IPS-NIHi7 (cell line): ENCODE measurements at regions not wholly inside any gene's neighbourhood (a gene's known extent, or its start where the extent isn't known, plus 50 kb on each side); places are given as distances from the start of the nearest gene placed in this dataset.

Experiments used
- DNase-seq: peaks from one replicate; pipeline ENCODE4 v3.0.0; 2012; ENCODE audit warnings: mixed read lengths; ENCODE audit errors: extremely low spot score

DNA sequence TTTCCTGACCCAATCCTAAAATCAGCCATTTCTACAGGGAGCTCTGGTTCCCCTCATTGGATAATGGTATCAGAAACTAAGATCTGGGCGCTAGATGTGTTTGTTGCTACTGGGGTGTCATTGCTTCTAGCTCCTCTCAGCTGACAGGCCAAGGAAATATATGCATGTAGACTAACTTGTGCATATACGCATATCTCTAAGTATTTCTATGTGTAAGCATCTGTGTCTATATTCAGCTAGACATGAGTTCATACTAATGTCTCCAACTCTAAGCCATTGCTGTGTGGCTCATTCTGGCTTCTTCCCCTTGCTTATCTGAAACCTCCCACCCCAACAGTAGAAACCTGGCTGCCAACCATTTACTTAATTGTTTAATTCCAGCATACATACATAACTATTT lies 130.3 kb upstream of the MAGI3 start:
- DNase-seq: no peak

DNA sequence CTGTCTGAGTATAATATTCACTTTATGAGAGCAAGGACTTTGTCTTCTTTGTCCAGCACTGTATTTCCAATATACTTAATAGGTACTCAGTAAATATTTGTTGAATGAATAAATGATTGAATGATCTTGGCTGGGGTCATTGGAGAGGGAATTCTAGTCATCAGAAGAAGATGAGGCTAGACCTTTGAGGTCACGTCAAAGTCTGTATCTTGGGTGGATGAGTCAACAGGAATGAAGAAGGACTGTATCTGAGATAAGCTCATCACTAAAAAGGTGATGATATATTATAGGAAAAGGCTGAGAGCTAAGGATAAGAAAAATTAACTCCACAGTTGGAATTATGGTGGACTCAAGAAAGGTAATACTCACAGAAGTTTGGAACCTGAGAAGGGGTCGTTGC lies 125.1 kb upstream of the MAGI3 start:
- no peak for DNase-seq

DNA sequence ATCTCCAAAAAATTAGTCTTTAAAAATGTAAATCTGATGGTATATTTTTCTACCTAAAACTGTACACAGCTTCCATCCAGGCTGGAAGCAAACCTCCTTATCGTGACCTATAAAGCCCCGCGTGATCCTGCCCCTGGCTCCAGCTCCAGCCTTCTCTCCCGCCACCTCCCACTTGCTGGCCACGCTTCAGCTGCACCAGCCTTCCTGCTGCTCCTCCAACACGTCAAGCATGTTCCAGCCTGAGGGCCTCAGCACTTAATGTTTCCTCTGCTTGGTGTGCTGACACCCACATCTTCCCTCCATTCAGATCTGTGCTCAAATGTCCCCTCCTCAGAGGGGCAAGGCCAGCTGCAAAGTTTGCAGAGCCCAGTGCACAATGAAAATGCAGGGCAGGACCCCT lies 123.5 kb upstream of the MAGI3 start:
- DNase-seq: no peak

DNA sequence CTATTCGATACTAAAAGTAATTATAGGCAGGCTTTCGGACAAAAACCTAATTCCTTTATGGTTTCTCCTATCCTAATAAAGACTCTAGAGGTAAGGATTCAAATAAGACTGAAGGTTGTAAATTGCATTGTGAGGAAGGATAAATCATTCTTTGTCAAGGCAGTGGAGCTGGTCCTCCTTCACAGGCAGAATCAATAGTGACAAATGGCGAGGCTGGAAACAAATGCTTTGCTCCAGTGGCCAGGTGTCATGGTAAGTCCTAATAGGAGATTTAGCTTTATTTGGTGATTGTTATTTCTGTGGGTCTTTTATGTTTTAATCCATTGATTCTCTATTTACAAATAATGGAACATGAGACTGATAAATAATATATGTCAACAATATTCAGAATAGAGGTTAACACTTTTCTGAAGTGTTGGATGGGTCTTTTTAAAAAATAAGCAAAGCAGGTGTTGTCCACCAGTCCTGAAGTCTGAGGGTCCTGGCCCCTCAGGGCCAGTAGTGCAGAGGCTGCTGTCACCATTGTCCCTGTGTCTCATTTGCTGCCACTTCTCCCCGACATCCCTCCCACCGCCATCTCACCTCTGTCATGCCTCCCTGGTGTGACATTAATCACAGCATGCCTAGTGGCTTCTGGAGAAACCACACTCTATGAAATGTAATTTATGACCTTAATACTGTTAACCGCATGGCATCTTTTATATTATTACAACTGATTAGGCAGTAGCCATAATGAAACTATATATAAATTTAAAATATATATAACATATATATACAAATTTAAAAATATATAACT lies 120.9 kb upstream of the MAGI3 start:
- DNase-seq: no peak

DNA sequence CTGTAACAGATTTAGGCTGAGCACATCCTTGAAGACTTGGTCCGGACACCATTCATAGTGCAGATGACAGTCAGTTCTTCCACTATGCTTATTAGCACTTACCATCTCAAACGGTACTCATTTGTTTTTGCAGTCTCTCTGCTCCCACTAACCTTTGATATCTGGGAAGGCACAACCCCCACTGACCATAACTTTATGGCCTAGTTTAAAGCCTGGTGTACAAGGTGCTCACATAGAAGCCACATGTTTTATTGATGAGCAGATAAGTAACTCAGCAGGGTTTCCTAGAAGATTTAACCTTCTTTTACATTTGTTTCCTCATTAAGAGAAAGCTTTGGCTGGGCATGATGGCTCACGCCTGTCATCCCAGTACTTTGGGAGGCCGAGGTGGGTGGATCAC lies 119.3 kb upstream of the MAGI3 start:
- DNase-seq: no peak

DNA sequence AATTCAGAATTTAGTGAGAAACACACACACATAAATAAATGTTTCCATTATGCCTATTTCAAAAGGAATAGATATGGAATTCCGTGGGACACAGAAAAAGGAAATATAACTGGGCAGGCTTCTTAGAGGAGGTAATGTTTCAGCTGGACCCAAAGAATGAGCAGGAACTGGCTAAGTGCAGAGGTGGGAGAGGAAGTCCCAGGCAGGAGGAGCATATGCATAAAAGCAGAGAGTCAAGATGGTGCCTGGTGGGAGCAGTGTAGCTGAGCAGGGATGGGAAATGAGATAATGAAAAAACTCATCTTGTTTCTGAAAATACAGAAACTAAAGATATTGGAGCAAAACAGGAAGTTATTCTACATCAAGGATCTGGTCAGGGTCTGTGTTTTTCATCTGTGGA lies 115.2 kb upstream of the MAGI3 start:
- no peak for DNase-seq

DNA sequence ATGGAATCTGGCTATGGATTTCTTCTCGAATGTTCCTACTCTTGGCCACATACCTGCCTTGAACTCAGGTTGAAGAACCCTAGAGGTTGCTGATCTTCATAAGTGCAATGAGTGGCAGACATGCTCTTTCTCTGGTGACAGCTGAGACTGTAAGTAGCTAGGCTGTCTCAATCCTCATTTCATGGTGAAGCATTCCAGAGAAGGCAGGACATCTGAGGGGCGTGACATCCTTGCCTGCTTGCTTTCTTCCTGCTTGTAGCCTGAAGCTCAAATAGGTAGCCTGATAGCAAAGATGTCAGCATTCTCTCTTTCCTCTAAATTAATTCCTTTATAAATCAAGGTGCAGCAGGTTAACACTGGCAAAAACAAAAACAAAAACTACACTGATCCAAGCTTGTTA lies 114.6 kb upstream of the MAGI3 start:
- no peak for DNase-seq

DNA sequence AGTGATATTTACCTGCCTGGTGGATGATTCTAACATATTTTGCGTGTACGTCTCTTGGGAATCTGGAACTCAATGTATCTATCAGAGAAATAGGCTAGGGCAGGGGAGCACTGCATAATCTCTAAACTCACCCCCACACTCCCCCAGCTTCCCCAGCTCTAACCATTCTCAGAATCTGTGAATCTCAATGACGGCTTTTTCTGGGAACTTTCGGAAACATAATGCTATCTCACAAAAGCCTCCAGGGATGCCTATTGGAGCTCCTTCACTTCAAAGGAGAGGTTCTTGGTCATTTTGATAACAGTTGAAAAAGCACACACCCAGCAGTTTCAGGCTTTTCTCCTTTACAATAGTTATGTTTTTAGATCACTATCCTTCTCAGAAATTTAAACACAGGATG lies 113.8 kb upstream of the MAGI3 start:
- no peak for DNase-seq

DNA sequence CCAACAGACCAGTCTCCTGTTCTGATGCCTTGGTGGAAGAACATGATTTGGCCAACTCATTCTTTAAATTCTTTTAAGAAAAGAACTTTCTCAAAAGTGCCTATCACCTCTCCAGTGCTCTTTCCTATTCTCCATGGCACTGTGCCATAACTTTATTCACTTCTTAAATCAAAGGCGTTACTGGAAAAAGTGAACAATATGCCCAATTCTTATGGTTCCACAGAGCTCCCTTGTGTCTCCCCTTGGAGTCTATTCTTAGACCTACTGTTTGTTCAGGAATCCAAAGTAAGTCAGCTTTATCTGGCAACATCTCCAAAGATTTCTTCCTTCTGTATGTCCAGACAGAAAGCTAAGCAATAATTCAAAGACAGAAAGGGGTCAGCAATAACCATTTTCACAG lies 111.9 kb upstream of the MAGI3 start:
- no peak for DNase-seq

DNA sequence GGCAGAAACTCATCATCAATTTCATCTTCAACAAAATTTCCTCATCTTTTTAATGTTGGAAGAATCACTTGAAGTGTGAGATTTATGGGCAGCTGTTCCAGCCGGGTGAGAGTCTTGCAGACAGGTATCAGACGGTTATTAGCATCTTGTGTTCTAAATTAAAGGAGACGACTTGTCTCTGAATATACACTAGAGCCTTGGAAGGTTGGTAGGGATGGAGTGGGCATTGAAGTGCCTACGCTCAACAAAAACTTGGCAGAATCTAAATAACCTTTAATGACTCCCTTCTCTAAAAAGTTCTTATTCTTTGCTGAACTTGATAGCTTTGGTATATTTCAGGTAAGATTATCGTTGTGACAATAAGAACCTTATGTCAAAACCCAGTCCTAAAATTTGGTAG lies 111.5 kb upstream of the MAGI3 start:
- DNase-seq: no peak

DNA sequence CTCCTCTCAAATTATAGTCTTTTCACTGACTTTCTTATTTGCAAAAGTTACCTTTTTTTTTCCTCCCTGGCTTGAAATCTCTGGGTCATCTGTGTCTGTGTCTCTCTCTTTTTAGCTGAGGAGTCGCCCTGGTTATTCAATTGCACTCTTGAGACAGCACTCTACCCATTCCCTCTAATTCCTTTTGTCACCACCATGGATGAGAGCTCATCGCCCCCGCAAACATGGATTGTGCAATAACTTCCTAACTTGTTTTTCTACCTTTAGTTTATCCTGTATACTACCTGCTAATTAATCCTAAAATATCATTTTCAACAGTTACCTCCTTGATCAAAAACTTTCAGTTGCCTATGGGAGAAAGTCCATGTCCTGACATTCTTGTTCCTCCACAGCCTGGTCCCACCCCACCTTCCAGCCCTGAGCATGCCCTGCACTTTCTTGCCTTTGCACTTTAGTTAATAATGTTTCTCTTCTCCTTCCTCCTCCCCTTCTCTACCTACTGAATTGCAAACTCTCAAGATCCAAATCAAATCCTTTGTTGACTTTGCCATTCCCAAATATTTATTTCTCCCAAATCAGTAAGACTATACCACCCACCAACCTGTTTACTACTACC lies 110.4 kb upstream of the MAGI3 start:
- no peak for DNase-seq

DNA sequence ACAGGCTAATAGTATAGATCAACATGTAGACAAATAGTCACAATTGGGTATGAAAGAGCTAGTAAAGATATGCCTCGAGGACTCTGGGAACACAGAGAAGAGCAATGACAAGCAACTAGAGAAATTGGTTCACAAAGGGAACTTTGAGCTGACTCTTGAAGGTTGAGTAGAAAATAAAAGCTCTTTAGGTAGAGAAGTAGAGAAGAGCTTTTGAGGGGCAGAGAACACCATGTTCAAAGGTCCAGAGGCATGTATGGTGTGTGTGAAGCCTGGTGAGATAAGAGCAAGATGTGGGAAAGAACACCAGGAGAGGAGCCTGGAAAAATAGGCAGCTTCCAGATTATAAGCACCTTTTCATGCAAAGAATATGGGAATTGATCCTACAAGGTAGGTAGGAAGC lies 109.7 kb upstream of the MAGI3 start:
- DNase-seq: no peak

DNA sequence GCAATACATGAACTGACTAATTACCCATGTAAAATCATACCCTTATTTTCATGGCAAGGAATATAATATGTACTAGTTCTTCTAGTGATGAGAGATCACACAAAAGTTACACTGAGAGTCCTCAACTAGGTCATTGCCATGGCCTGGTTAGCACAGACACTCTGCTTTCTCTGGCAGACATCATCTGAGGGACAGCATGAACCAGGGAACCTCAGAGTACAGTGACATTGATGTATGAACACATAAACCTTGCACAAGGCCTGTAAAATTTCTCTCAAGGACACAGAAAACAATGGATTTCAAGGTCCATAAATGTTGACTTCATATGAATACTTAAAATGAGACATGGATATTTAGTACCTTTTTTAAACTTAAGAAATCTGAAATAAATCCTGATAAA lies 108.8 kb upstream of the MAGI3 start:
- no peak for DNase-seq

DNA sequence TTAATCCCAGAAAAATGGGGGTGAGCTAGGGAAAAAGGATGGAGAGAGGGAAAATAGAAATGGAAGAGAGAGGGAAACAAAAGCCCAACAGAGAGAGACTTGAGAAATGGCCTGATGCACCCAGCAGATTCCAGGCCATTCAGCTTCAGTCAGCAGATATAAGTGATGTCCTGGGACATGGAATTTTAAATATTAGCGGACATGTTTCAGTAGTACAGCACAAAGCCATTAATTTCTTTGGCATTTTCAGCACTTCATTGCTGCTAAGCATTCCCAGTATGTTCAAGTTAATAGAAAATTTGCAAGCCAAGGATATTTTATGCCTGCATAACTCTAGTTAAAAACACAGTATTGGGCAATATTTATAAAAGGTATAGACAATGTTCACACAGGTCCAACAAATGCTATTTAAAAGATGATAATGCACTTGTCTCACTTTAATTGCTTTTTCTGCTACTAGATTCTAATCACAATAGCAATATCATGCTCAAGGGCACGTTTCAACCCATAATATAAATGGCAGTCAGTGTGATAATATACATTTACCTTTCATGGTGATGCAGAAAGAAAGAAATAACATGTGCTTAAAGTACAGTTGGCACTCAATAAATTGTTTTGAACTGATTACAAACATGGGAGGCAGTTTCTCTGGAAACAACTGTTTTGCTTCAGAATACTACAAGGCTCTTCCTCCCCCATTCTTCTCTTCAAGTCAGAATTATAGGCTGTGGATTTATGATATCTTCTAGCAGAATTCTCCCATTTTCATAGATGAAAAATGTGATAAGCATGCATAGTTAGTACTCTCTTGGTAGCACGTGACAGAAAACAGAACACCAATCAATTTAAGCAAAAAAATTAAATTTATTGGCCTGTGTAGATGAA lies 108.1 kb upstream of the MAGI3 start:
- DNase-seq: no peak

DNA sequence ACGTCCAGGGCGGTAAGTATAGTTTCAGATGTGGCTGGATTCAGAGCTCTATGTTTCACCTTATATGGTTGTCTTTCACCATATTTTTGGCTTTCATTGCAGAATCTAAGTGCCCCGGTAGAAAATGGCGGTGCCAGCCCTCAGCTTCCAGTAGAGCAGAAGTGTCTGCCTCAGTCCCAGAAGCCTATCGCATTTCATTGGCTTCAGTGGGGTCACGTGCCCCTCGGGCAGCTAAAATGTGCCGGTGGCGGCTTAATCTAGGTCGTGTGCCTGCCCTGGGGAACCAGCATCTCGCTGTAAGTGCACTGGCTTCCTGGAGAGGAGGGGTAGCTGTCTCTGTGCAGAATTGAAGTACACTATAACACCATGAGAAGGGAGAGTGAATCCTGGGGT lies 107.4 kb upstream of the MAGI3 start:
- DNase-seq: no peak

DNA sequence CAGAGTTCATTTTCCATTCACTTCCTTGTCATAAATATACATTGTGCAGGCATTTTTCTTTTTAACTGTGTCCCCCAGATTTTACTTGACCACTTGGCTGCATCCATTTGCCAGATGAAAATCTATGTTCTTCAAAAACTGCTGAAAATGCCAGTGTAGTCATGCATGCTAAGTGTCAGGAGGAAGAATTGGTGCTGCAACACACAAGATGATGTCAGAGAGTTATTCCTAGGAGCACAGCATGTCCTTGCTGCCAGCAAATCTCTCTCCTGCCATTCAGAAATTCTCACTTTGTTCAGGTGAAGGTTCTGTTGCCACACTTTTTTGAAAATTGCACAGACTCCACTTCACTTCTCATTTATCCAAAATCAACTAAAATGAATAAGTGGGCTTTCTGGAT lies 106.4 kb upstream of the MAGI3 start:
- no peak for DNase-seq

DNA sequence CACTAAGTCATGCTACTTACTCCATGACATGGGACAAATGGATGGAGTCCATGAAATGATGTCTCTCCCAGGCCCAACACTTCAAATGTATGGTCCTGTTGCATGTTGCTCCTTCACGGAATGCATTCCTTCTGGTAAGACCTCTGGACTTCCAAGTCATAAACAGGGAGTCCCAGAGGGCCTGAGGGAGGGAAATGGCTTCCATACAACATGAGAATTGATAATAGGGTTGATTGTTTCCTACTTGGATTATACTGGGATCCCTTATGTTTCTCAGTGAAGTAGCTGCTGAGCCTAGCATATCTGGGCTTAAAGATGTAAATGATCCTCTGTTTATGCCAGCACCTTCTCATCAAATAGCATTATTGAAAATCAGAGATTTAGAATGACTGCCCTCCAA lies 104.2 kb upstream of the MAGI3 start:
- no peak for DNase-seq

DNA sequence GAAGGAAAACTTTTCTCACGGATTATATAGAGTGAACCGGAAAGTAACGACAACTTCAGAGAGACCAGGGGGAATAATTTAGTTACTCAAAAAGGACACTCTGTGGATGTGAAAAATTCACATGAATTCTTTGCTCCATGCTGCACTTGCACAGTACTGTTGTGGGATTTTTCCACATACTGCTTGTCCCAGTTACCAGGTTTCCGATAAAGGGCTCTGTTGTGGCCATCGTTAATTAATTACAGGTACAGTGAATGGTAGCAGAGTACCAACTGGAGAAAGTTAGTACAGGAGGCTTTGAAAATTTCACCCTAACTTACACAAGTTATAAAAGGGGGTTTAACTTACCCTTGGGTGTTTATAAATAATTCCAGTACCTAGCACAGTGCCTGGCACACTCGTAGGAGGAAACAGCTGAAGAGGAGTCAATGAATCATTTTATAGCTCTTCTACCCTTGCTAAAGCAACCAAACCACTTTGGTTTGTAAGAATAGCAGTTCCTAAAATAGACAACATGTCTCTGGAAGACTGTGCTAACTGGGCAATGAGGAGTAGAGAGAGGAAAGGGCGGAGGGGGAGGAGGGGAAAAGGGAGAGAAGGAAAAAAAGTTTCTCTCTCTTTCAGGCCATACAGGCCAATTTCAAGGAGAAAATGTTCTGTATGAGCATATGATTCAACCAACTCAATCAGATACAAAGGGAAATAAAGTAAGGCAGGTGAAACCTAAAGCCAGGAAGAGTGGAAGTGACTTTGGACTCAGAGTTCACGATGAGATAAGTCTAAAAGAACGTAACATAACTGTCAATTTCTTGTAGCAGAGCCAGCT lies 98.3 kb upstream of the MAGI3 start:
- DNase-seq: no peak

DNA sequence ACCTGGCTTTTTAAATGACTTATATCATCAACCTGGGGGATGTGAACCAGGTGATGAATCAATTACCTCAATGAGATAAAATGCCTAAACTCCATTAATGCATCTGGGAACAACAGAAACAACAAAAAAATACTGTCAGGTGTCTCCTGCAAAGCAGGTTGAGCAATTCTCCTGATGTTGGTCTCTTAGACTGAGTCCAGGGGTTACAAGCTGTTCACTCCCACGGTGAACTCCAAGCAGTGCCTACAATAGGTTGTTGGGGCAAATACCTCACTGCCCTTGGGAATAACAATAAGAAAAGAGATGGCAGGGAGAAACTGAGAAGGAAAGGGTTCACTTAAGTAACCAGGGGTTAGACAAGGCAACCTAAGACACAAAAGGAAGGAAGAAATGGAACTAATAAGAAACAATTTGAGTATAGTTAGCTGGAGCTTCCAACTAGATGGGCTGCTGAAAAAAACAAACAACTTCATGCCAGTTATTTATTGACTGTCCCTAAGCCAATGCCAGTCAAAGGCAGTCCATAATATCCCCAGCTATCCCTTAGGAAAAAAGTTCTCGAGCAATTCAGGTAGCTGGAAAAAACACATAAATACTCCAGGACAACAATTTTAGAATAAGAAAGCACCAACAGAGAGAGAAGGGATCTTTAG lies 97.6 kb upstream of the MAGI3 start:
- DNase-seq: no peak

DNA sequence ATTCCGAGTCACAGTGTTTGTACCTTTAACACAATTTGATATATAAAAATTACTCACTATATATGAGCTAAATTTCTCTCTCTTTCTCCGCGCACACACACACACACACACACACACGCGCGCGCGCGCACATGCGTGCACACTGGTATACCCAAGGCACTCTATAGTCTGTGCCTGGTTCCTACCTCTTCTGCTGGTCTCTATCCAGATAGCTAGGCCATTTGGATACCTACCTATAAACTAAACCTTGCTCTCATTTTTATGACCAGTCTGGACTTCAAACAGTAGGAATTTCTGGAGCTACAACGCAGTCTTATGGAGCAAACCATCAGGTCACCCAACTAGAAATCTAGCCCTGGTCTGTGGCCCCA lies 97.1 kb upstream of the MAGI3 start:
- no peak for DNase-seq

DNA sequence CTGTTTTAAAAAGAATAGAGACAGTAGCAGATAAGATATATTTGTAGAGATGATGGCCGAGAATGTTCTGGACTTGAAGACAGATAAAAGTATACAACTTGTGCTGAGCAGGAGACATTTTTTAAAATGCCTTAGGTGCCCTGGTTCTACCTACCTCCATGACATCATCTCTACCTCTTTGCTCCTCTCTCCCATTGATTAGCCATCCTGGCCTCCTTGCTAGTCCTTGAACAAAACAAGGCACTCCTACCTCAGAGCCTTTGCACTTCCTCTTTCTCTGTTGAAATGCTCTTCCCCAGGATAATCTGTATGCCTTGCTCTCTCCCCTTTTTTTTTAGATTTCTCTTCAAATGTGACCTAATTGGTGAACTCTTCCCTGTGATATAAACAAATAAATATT lies 92.6 kb upstream of the MAGI3 start:
- DNase-seq: no peak

DNA sequence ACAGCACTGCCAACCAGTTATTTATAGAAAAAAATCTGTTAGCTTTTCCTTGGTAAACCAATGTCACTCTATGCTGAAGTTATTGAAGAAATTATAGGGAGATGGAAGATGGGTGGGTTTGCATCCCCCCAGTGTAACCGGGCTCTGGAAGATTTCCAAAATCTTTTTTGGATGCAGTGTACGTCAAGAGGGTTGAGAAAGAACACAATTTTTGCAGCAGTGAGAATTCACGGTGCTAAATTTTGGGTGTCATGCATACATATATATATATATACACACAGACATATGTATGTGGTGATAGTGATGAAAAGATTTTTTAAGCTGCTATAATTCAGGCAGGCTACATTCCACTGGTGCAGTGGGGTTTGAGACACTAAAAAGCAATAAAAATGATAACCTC lies 91.4 kb upstream of the MAGI3 start:
- no peak for DNase-seq
